HG03196 (cell line): ENCODE measurements at regions not wholly inside any gene's neighbourhood (a gene's known extent, or its start where the extent isn't known, plus 50 kb on each side); places are given as distances from the start of the nearest gene placed in this dataset.
"Not testable (repeated sequence)": the region's sequence is repeated elsewhere in the genome, so short reads cannot be mapped to it uniquely, and the experiment has no call there.

Experiments used
- ATAC-seq: cut with Tn5 transposase; IDR thresholded peaks from one replicate; pipeline ENCODE4 v1.9.1; 2021; ENCODE audit not compliant: unreplicated experiment

- ATAC-seq: no peak
Measured at GRCh38 chr5:125926172-125926571, 497.0 kb upstream of the GRAMD2B start.

- no peak for ATAC-seq
Measured at GRCh38 chr5:125928663-125929062, 494.5 kb upstream of the GRAMD2B start.

- no peak for ATAC-seq
Measured at GRCh38 chr5:125950012-125950615, 473.1 kb upstream of the GRAMD2B start.

DNA sequence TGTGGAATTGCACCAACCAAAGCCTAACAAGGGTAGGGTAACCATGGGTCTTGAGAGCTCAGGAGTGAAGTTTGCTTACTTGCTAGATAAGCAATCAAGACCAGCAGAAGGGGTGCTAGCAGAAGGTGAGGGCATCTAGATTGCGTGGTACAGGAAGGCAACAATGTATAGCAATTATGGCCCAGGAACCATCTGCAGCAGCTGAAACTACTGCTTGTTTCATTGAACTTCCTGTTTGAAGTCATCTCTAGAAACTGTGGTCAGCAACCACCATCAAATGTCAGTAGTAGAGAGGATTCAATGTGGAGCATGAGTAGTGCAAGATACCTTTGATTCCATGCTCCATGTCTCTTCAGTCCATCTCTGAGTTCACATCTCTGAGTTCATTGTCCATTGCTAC, 462.1 kb upstream of the GRAMD2B start:
- peak; percentile 100 for ATAC-seq

DNA sequence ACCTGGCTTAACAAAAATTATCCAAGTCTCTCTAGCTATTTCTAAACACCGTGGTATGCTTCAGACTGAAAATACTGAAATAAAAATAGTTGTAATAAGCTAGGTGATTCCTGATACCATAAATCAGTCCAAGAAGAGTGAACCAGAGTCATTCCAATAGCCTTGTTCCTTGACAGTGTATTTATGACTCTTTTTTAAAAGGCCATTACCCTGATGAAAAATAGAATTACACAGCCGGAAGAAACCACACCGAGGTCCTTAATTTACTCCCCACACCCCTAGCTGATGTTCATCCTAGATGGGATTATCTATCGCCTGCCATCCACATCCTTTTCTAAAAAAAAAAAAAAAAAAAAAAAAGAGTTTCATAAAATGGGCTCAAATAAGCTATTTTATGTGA, 457.6 kb upstream of the GRAMD2B start:
- ATAC-seq: no peak

DNA sequence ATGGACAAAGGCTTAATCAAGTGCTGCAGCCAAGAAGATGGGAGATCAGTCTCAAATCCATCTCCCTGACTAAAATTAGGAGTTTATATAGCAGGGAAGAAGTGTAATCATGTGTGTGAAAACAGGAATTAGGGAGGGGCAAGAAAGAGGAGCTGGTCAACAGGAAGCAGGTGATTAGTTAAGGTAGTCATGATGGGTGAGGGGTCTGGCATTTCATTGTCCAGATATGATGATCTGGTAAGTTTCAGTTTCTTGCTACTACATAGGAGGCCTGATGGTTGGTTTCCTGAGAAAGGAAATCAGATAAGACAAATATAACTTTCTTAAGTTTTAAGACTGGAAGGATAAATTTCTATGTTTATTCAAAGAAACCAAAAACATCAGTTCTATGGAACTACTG, 455.6 kb upstream of the GRAMD2B start:
- no peak for ATAC-seq

DNA sequence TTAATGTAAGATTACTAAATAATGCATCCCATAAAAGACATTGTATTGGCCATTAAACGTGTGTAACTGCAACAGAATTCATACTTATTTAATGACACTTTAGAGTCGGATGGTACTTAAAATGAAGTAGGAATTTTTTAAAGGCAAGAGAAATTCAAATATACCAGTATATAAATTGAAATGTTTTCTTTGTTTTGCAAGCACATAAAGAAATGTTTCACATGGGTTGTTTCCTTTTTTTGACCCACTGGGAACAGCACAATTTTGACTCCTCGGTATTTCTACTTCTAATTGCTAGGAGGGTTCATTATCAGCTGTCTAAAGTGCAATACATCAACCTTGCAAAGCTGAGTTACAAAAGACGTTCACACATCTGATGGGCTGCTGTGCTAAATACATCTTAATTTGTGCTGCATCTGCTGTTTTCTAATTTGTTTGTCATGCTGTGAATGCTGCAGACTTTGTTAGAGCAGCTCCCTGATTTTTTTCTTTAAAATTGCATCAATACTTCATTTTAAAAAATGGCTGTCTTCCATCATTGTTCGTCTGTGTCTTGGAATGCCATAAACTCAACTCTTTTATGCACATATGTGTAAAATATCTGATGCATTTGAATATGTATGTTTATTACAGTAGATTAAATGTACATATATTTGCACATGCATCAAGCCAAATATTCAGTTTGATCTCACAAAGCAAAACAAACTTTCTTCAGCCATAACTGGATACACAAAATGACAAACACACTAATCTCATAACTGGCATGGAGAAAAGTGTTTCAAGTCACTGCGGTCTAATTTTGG, 454.0 kb upstream of the GRAMD2B start:
- ATAC-seq: no peak

DNA sequence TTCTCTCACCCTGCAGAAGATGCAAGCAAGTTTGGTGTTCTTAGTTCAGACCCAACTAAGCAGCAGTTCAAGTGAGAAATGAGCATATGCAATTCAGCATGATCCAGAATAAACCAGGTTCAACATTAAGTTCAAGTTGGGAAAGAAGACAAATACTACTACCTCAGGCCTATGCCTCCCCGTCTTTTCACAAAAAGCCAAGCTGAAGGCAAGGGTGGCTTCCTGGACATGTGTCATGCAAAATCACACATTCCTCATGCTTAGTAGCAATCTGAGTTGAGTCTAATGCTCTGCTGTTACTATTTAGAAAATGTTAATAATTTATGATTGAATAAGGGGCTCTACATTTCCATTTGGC, 453.4 kb upstream of the GRAMD2B start:
- no peak for ATAC-seq

DNA sequence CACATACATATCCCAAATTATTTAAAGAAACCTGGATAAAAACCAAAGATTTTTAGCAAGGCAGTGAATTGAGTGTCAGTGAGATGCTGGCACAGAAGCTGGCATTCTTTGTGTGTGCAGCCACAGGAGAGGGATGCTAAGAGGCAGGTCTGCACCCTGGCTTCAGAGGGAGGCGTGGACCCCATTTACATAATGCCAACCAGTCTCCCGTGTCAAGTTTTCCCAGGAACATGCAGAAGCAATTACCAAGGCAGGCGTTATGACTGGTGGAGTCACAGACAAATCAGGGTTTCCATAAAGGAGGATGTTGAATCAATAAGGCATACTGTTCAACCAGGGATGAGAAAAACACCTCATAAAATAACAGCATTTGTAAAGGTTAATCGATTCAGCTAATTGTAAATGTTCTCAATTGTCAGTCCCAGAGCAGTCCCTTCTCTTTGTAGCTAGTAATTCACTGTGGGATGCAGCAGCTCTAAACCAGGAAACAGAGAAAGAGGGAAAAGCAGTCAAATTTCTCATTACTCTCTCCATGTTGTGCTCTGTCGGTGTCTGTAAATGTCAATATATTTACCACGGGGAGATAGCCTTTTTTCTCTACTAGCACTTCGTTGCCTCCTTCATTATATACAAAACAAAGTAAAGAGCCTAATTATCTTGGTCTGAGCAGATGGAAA, 452.4 kb upstream of the GRAMD2B start:
- no peak for ATAC-seq

- no peak for ATAC-seq
Measured at GRCh38 chr5:125972706-125973105, 450.5 kb upstream of the GRAMD2B start.

- no peak for ATAC-seq
Measured at GRCh38 chr5:125974679-125975078, 448.5 kb upstream of the GRAMD2B start.

DNA sequence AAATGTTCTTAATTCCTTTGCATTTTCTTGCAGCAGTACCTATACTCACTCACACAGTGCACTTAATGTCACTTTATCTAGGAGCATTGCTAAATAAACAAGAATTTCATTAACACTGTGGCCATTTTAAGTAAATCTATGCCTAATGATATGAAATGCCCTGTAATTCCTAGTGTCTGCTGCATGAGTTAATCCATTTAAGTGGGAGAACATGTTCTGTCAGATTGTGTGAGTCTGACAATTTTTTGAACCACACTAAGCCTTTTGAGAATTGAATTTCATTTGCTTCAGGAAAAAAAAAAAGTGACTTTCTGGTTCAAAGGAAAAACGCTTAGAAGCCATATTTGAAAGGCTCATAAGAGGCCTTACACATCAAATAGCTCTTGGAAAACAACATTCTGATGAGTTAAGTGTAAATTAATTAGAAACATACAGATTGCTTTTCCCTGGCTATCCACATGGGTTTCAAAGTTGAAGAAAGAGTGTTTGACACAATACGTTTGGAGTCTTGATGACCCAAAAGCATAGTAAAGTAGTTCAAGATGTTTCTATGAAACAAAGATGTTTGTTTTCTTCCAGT, 446.7 kb upstream of the GRAMD2B start:
- no peak for ATAC-seq

DNA sequence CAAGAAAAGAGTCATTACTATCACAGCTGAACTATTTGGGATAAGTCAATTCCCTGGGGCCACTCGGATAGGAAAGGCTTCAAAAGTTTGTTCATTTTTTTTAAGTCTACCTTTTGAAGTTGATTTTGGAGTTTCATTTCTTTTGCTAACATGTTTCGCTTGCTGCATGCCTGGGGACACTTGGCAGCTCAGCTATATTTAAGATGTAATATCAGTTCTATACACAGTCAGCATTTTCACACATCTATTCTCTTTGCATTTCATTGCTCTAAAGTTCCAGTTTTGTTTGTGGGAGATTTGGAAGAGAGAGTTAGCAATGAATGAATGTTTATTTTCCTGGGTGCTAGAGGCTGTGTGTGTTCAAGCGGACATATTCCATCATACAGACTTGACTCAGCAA, 445.2 kb upstream of the GRAMD2B start:
- ATAC-seq: no peak

DNA sequence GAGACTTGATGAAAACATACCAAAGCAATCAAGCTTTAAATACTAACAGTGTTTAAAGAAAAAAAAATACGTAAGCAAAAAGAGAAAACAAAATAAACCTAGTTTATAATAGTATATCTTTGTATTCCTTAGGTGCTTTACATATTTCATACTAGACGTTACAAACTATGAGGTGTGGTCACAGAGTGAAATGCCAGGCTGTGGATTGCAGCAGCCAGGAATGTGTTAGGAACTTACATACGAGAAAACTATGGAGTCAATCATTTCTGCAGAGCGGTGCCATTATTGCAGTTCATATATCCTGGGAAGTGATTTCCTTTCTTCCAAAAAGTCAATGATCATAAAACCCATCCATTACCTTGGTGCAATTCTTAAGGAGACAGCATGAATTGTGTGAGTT, 443.6 kb upstream of the GRAMD2B start:
- no peak for ATAC-seq

- no peak for ATAC-seq
Measured at GRCh38 chr5:125981016-125981415, 442.2 kb upstream of the GRAMD2B start.

DNA sequence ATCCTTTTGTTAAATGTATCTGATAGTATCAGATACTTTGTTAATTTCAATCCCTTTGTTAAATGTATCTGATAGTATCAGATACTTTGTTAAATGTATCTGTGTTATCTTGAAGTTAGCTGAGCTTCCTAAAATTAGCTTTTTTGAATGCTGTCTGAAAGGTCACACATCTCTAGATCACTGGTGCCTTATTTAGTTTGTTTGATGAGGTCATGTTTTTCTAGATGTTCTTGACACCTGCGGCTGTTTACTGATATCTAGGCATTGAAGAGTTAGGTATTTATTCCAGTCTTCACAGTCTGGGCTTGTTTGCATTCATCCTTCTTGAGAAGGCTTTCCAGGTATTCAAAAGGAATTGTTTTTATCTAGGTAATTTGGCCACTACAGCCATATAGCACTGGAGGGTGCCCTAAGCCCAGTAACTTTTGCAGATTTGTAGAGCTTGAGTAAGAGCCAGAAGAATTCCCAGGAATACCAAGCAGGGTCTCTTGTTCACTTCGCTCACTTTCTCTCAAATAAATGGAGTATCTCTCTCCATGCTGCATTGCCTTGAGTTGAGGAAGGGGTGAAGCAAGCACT, 435.4 kb upstream of the GRAMD2B start:
- no peak for ATAC-seq

- no peak for ATAC-seq
Measured at GRCh38 chr5:125992050-125992449, 431.2 kb upstream of the GRAMD2B start.

GRCh38 chr5:125999271-126000030, 423.8 kb upstream of the GRAMD2B start:
- not testable (repeated sequence) for ATAC-seq

GRCh38 chr5:126000507-126000906, 422.7 kb upstream of the GRAMD2B start:
- no peak for ATAC-seq

DNA sequence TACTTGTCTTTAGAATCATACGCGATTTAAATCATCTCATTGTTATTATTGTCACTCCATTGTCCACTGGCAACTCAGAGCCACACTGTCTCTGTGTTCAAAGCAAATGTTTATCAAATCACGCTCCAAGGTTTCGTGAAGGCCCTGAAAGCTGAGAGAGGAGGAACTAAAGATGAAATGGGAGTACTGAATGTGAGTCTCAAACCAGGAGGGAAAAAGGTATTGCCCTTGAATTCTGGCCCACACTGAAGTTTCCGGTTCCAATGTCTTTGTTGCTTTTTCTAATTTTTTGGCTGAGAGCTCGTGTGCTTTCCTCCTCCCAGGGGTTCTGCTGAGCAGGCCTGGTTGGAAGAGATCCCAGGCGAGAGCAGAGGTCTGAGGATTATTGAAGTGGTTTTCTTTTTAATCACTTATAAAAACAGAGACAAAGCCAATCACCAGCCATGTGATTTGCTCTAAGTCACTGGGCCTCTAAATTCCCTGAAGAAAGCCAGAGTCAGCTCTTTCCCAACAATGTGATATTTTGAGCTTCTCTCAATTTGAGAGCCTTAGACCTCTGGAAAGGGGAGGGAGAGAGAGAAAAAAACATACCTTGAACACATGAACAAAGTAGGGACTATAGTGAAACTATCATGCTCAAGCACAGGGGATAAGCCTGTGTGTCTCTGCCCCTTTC, 420.8 kb upstream of the GRAMD2B start:
- ATAC-seq: no peak
